ENCODE measurements at regions not wholly inside any gene's neighbourhood (a gene's known extent, or its start where the extent isn't known, plus 50 kb on each side); places are given as distances from the start of the nearest gene placed in this dataset.

GRCh38 chr22:22427542-22428065, 80.9 kb downstream of the ZNF280B start:
- Histone ChIP-seq H3K79me2 (ENCODE audit: control insufficient read depth, insufficient read depth, low read length) (no peaks in the 10 kb centered on the region), H3K4me2 (ENCODE audit: insufficient read depth, low read length) (no peak overlapping the region), H3K4me1 (replicated peaks in 1 of 2; ENCODE audit: control insufficient read depth in 2 of 2, insufficient read depth in 2 of 2, low read length in 2 of 2) (no peaks in the 10 kb centered on the region), H2AFZ (ENCODE audit: low read depth, low read length) (no peak overlapping the region), H3K9me3 (replicated peaks; ENCODE audit: control insufficient read depth, insufficient read depth, low read depth, low read length) (no peaks in the 10 kb centered on the region), H3K27ac (ENCODE audit: extremely low read depth, low read depth, low read length) (no peak overlapping the region), H3K36me3 (ENCODE audit: control insufficient read depth, insufficient read depth, low read length) (no peaks in the 10 kb centered on the region), H3K9ac (ENCODE audit: insufficient read depth in 1 of 2, low read depth in 2 of 2, low read length in 2 of 2) (no peak overlapping the region), H3K4me3 (no peak overlapping the region), H3K9me1 (ENCODE audit: control insufficient read depth, insufficient read depth, low read length) (peaks cover 5% of the 10 kb centered on the region), H4K20me1 (replicated peaks; ENCODE audit: control insufficient read depth, insufficient read depth, low read length) (peaks cover 35% of the 10 kb centered on the region), H3K27me3 (ENCODE audit: control insufficient read depth in 2 of 2, insufficient read depth in 2 of 2, low read length in 2 of 2) (peaks cover 26 to 52% of the 10 kb centered on the region in 2 experiments)
- no peak for DNase-seq (ENCODE audit: extremely low read depth in 1 of 4, low spot score in 3 of 4)
- CTCF ChIA-PET (ENCODE audit: low intra/inter-chr PET ratio) = interaction anchor here (0.6 kb wide), 1 partner anchor 283 kb away, joined by 3 read pairs; no protein-coding TSS in a partner anchor
- POLR2A ChIA-PET = interaction anchor here (0.7 to 1.5 kb wide), 3 partner anchors 12 to 61 kb away, joined by 3 to 4 read pairs (median 3); no protein-coding TSS in a partner anchor
- WGBS (ENCODE audit: insufficient coverage, low coverage, missing lambda C conversion rate) = under 1% methylated on average over 4 of the region's 4 CpGs
- TF ChIP-seq ZNF316 (IDR thresholded peaks at IDR 0.05) = peak; percentile 44
- no peak for TF ChIP-seq BRD9 (IDR thresholded peaks at IDR 0.05; ENCODE audit: low read depth, partially characterized antibody)
- TF ChIP-seq MLX (CRISPR knock-in tag; conservative IDR thresholded peaks at IDR 0.05) = no peak
- TF ChIP-seq PRMT5 (CRISPR knock-in tag; IDR thresholded peaks at IDR 0.05) = 0 out of 2 replicates have a peak, but pooled peaks have one; percentile 38
- peak; percentile 22; the same call in 1 of the 2 replicates for TF ChIP-seq MAFG (tag; conservative IDR thresholded peaks at IDR 0.05)
- TF ChIP-seq PATZ1 (CRISPR knock-in tag; IDR thresholded peaks at IDR 0.05; ENCODE audit: borderline replicate concordance) = no peak
- TF ChIP-seq PBX2 (CRISPR knock-in tag; IDR thresholded peaks at IDR 0.05; ENCODE audit: low read depth) = 0 out of 2 replicates have a peak, but pooled peaks have one; percentile 13
- TF ChIP-seq PBX2 (tag; conservative IDR thresholded peaks at IDR 0.05; ENCODE audit: low read depth) = no peak
- 0 out of 2 replicates have a peak, but pooled peaks have one; percentile 4 for TF ChIP-seq ATF2 (CRISPR knock-in tag; IDR thresholded peaks at IDR 0.05)
- TF ChIP-seq ZC3H4 (CRISPR knock-in tag; IDR thresholded peaks at IDR 0.05; ENCODE audit: borderline replicate concordance) = 0 out of 2 replicates have a peak, but pooled peaks have one; percentile 9
- TF ChIP-seq C11orf30 (IDR thresholded peaks at IDR 0.05; ENCODE audit: low read depth) = peak; percentile 54; the same call in 1 of the 2 replicates
- in situ Hi-C loops (cut with MboI) (no loop called here), intact Hi-C loops (cut with micrococcal nuclease) (loop anchor here (10.0 kb wide), 1 partner anchor 393 kb away; no protein-coding TSS in a partner anchor)
- ATAC-seq = no peak
- no TSS peak for BruUV-seq (replicated peaks)
- FAIRE-seq = no peak
